Right lobe of liver (tissue), 6 donors: ENCODE measurements at regions not wholly inside any gene's neighbourhood (a gene's known extent, or its start where the extent isn't known, plus 50 kb on each side); places are given as distances from the start of the nearest gene placed in this dataset.

Experiments used
- ATAC-seq, 4 donors: fragments of 200-7000 bp; cut with Tn5 transposase; one replicate each; pipeline ENCODE4 v1.9.1; 2020; ENCODE audit warnings: mild to moderate bottlenecking in 4 of 4, moderate library complexity in 4 of 4
- DNase-seq, 3 donors: peaks; one replicate each; pipeline ENCODE4 v3.0.0-alpha.2; 2020
- H3K27ac ChIP-seq, 3 donors: fragments of 200-600 bp; one replicate each; pipeline ENCODE4 v1.8.0; 2022
- H3K27me3 ChIP-seq, 2 donors: fragments of 200-600 bp; one replicate each; pipeline ENCODE4 v1.8.0; 2022
- H3K36me3 ChIP-seq, 4 donors: fragments of 200-600 bp; sonication (generic) in 1 of 4; one replicate each; pipeline versions ENCODE4 v1.5.1 to v1.8.0; 2017 to 2022; ENCODE audit warnings: control low read depth in 1 of 4
- H3K4me1 ChIP-seq, 4 donors: fragments of 200-600 bp; sonication (generic) in 1 of 4; one replicate each; pipeline versions ENCODE4 v1.5.1 to v1.8.0; 2017 to 2022; ENCODE audit warnings: control low read depth in 1 of 4
- H3K4me3 ChIP-seq, 3 donors: fragments of 200-600 bp; one replicate each; pipeline ENCODE4 v1.8.0; 2022
- H3K9me3 ChIP-seq, 4 donors: fragments of 200-600 bp; sonication (generic) in 1 of 4; one replicate each; pipeline versions ENCODE4 v1.5.1 to v1.8.0; 2017 to 2022; ENCODE audit warnings: control low read depth in 1 of 4
- CTCF ChIP-seq, 4 donors: fragments of 200-600 bp in 3 of 4; fragments of 450-650 bp in 1 of 4; IDR thresholded peaks; one replicate each; pipeline versions ENCODE4 v1.5.1 to v1.8.0; 2016 to 2022; ENCODE audit warnings: antibody characterized with exemption in 4 of 4, mild to moderate bottlenecking in 2 of 4
- POLR2A ChIP-seq: fragments of 450-650 bp; IDR thresholded peaks from one replicate; pipeline ENCODE4 v1.6.1; 2017; ENCODE audit warnings: antibody characterized with exemption, mild to moderate bottlenecking
- WGBS: methylation state at CpG from one replicate; pipeline ENCODE4 v1.1.6; 2018; ENCODE audit warnings: low coverage, low lambda C conversion rate; ENCODE audit not compliant: insufficient coverage; ENCODE audit errors: missing lambda C conversion rate; 5-methylcytosine and 5-hydroxymethylcytosine counted together
- intact Hi-C, 2 donors: fragments of 100-400 bp; cut with DNase I; formaldehyde crosslinking; loops; one replicate each; pipeline versions ENCODE4 v1.11.2 to v1.14.1; 2022
- donor health status: DM: no; HTN: yes; CAD: no.
- donor health status: DM: no; HTN: no; CAD: no.
- donor health status: DM: no; HTN: no; CAD: no.
- donor health status: DM: no; HTN: yes; CAD: no.
- donor health status: DM: no; HTN: yes; CAD: no.

GRCh38 chr7:32680259-32681173, 185.2 kb downstream of the AVL9 start:
- no peak for TF ChIP-seq POLR2A
- no peak for TF ChIP-seq CTCF (IDR thresholded peaks at IDR 0.05)
- DNase-seq = no peak
- intact Hi-C loops = no loop called here
- H3K36me3 ChIP-seq = no peaks in the 10 kb centered on the region
- no peak for ATAC-seq
- no peaks in the 10 kb centered on the region for H3K9me3 ChIP-seq
- 54% methylated on average over 6 of the region's 6 CpGs for WGBS
- no peaks in the 10 kb centered on the region for H3K4me1 ChIP-seq
- no peaks in the 10 kb centered on the region for H3K27me3 ChIP-seq
- no peak overlapping the region for H3K4me3 ChIP-seq
- H3K27ac ChIP-seq = no peak overlapping the region

DNA sequence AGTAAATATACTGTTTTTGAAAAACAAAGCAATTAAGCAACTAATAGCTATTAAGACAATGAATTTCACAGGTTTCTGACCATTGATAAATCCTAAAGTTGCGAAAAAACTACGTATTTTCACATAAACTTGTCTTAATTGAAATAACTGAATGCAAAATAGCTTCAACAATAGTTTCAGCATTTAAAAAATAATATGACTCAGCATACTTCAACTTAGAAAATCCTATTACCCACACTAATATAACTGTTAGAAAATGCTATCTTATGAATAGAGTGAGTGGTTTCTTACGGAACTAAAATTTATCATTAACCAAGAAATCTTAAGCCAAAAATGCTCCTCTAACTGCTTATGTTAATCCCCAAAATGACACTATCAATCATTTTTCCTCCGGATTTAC, 183.9 kb downstream of the AVL9 start:
- no peaks in the 10 kb centered on the region for H3K27me3 ChIP-seq
- H3K9me3 ChIP-seq = no peaks in the 10 kb centered on the region
- H3K27ac ChIP-seq = no peak overlapping the region
- no peak for ATAC-seq
- intact Hi-C loops = no loop called here
- no peak for DNase-seq
- 85% methylated on average over 4 of the region's 4 CpGs for WGBS
- TF ChIP-seq CTCF (IDR thresholded peaks at IDR 0.05) = no peak
- TF ChIP-seq POLR2A = no peak
- H3K4me1 ChIP-seq = no peaks in the 10 kb centered on the region
- H3K4me3 ChIP-seq = no peak overlapping the region
- H3K36me3 ChIP-seq = no peaks in the 10 kb centered on the region

DNA sequence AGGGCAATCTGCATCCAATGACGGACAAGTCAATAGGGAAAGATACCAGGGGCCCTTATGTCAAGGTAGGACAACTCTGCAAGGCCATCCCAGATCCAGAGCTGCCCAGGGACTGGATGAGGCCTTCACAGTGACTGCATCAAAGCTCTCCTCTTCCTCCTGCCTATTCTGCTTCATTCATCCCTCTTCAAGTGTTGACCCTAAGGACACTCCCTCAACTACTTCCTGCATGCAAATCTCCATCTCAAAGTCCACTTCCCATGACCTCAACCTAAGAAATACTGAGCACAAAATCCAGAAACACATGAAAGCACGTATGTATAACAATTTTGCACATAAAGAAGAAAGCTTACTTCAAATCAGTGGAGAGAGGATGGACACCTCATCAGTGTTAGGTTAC, 182.3 kb downstream of the AVL9 start:
- no peak overlapping the region for H3K4me3 ChIP-seq
- intact Hi-C loops = no loop called here
- DNase-seq = no peak
- no peaks in the 10 kb centered on the region for H3K9me3 ChIP-seq
- H3K27ac ChIP-seq = no peak overlapping the region
- ATAC-seq = no peak
- no peaks in the 10 kb centered on the region for H3K36me3 ChIP-seq
- TF ChIP-seq POLR2A = no peak
- TF ChIP-seq CTCF (IDR thresholded peaks at IDR 0.05) = no peak
- 70% methylated on average over 1 of the region's 2 CpGs for WGBS
- H3K27me3 ChIP-seq = no peaks in the 10 kb centered on the region
- no peaks in the 10 kb centered on the region for H3K4me1 ChIP-seq

DNA sequence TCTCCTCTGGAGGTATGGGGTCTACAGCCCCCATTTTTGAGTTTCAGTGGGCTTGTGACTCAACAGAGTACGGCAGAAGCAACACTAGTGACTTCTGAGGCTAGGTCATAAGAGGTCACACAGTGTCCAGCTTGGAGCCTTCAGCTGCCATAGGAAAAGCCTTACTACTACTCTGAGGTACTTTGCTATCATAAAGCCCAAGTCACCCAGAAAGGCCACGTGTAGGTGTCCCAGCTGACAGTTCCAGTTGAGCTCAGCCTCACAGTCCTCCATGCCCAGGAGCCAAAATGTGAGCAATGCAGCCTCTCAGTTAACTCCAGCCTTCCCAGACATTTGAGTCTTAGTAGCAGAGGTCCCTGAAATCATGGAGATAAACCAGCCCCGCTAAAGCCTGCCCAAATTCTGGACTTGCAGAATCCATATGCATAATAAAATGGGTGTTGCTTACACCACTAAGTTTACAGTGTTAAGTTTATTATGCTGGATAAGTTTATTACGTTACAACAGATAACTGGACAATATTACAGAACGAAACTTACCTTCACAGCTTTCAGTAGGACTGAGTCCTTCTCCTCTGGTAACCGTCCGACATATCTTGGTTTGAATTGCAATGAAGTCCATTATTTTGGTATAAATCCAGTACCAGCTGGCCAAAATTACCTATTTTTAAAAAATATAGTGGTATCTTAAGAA, 181.1 kb downstream of the AVL9 start:
- Histone ChIP-seq H3K27me3 (no peaks in the 10 kb centered on the region), H3K36me3 (no peaks in the 10 kb centered on the region), H3K9me3 (no peaks in the 10 kb centered on the region), H3K4me1 (no peaks in the 10 kb centered on the region), H3K27ac (no peak overlapping the region), H3K4me3 (no peak overlapping the region)
- no peak for TF ChIP-seq CTCF (IDR thresholded peaks at IDR 0.05)
- TF ChIP-seq POLR2A = no peak
- 96% methylated on average over 4 of the region's 7 CpGs for whole genome bisulfite sequencing
- no peak for DNase-seq
- ATAC-seq = no peak
- intact Hi-C loops = no loop called here
